Neural cell (in vitro differentiated cells): ENCODE measurements at regions not wholly inside any gene's neighbourhood (a gene's known extent, or its start where the extent isn't known, plus 50 kb on each side); places are given as distances from the start of the nearest gene placed in this dataset.

Experiments used
- CTCF ChIP-seq: fragments of 450-650 bp; IDR thresholded peaks from 2 replicates; pipeline ENCODE4 v1.5.1; 2014; ENCODE audit warnings: antibody characterized with exemption, mild to moderate bottlenecking, moderate library complexity; ENCODE audit not compliant: poor library complexity, severe bottlenecking
- EP300 ChIP-seq: fragments of 450-650 bp; conservative IDR thresholded peaks from 2 replicates; pipeline ENCODE4 v1.6.1; 2014; ENCODE audit warnings: antibody characterized with exemption, mild to moderate bottlenecking, moderate library complexity; ENCODE audit not compliant: poor library complexity, severe bottlenecking
- EZH2 ChIP-seq: fragments of 200-600, 300-800 bp; shearing (Covaris generic), sonication (generic); IDR thresholded peaks from 2 replicates; pipeline ENCODE4 v1.6.1; 2014; ENCODE audit warnings: antibody characterized with exemption, low read length, borderline replicate concordance, mild to moderate bottlenecking; ENCODE audit not compliant: insufficient read depth, poor library complexity, severe bottlenecking
- POLR2AphosphoS5 ChIP-seq: IDR thresholded peaks from 2 replicates; pipeline ENCODE4 v1.6.1; 2012
- RAD21 ChIP-seq: fragments of 450-650 bp; conservative IDR thresholded peaks from 2 replicates; pipeline ENCODE4 v1.6.1; 2014; ENCODE audit warnings: antibody characterized with exemption, mild to moderate bottlenecking, moderate library complexity
- REST ChIP-seq: IDR thresholded peaks from 2 replicates; pipeline ENCODE4 v1.6.1; 2012; ENCODE audit warnings: borderline replicate concordance
- SMC3 ChIP-seq: fragments of 450-650 bp; conservative IDR thresholded peaks from 2 replicates; pipeline ENCODE4 v1.6.1; 2014; ENCODE audit warnings: antibody characterized with exemption, mild to moderate bottlenecking, moderate library complexity; ENCODE audit not compliant: poor library complexity
- TAF1 ChIP-seq: IDR thresholded peaks from 2 replicates; pipeline ENCODE4 v1.6.1; 2012; ENCODE audit warnings: low read depth

GRCh38 chr6:27776504-27776903 lies 135.7 kb downstream of the OR2B2 start:
- TF ChIP-seq RAD21: no peak
- no peak for TF ChIP-seq CTCF
- TF ChIP-seq POLR2AphosphoS5: no peak
- TF ChIP-seq TAF1: no peak
- TF ChIP-seq SMC3: no peak
- no peak for TF ChIP-seq EZH2
- TF ChIP-seq EP300: no peak
- no peak for TF ChIP-seq REST
